ENCODE measurements at regions not wholly inside any gene's neighbourhood (a gene's known extent, or its start where the extent isn't known, plus 50 kb on each side); places are given as distances from the start of the nearest gene placed in this dataset.
"Not testable (repeated sequence)": the region's sequence is repeated elsewhere in the genome, so short reads cannot be mapped to it uniquely, and the experiment has no call there.

DNA sequence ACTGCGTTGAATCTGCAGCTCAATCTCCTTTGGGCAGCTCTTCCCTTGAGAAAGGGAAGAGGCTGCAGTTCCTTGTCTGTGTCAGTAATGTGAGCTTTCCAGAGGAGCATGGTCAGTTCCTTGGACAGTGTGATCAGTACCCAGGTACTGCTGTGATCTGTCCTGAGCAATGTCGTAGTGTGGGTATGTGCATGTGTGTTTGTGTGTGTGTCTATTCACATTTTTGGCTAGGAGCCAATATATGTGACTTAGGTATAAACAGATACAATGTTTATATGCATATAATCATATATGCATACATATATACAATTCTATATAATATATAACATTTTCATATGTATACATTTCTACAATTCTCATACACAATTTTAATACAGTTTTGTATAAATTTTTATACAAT lies 85.4 kb upstream of the OLIG3 start:
- TF ChIP-seq ESRRG (CRISPR knock-in tag; IDR thresholded peaks at IDR 0.05) (no peak), PPARA (CRISPR knock-in tag; IDR thresholded peaks at IDR 0.05; ENCODE audit: borderline replicate concordance) (no peak), CREB5 (CRISPR knock-in tag; IDR thresholded peaks at IDR 0.05; ENCODE audit: low read depth) (no peak), GLIS3 (CRISPR knock-in tag; IDR thresholded peaks at IDR 0.05) (no peak), OSR1 (CRISPR knock-in tag; IDR thresholded peaks at IDR 0.05) (no peak)
- TF ChIP-seq, protein P1, sequence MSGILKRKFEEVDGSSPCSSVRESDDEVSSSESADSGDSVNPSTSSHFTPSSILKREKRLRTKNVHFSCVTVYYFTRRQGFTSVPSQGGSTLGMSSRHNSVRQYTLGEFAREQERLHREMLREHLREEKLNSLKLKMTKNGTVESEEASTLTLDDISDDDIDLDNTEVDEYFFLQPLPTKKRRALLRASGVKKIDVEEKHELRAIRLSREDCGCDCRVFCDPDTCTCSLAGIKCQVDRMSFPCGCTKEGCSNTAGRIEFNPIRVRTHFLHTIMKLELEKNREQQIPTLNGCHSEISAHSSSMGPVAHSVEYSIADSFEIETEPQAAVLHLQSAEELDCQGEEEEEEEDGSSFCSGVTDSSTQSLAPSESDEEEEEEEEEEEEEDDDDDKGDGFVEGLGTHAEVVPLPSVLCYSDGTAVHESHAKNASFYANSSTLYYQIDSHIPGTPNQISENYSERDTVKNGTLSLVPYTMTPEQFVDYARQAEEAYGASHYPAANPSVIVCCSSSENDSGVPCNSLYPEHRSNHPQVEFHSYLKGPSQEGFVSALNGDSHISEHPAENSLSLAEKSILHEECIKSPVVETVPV (CRISPR knock-in tag; IDR thresholded peaks at IDR 0.05) = no peak
- ATAC-seq = no peak

- TF ChIP-seq TSHZ2 (CRISPR knock-in tag; IDR thresholded peaks at IDR 0.05) (no peak), ZNF565 (CRISPR knock-in tag; conservative IDR thresholded peaks at IDR 0.05; ENCODE audit: low read depth) (no peak), ZNF70 (CRISPR knock-in tag; IDR thresholded peaks at IDR 0.05) (no peak), CSDC2 (CRISPR knock-in tag; IDR thresholded peaks at IDR 0.05) (no peak), ZNF8 (CRISPR knock-in tag; IDR thresholded peaks at IDR 0.05) (no peak), BACH2 (CRISPR knock-in tag; IDR thresholded peaks at IDR 0.05; ENCODE audit: borderline replicate concordance) (no peak), GLIS3 (CRISPR knock-in tag; IDR thresholded peaks at IDR 0.05) (no peak), TCF4 (CRISPR knock-in tag; IDR thresholded peaks at IDR 0.05; ENCODE audit: borderline replicate concordance) (no peak), SNAI2 (CRISPR knock-in tag; IDR thresholded peaks at IDR 0.05) (no peak), ZFP3 (CRISPR knock-in tag; IDR thresholded peaks at IDR 0.05) (no peak), TOX (CRISPR knock-in tag; IDR thresholded peaks at IDR 0.05; ENCODE audit: borderline replicate concordance) (no peak), ARNTL (CRISPR knock-in tag; IDR thresholded peaks at IDR 0.05; ENCODE audit: borderline replicate concordance, low read depth) (no peak), CREB5 (CRISPR knock-in tag; IDR thresholded peaks at IDR 0.05; ENCODE audit: low read depth) (no peak), RARB (CRISPR knock-in tag; IDR thresholded peaks at IDR 0.05) (no peak), OSR1 (CRISPR knock-in tag; IDR thresholded peaks at IDR 0.05) (no peak), ZFP30 (CRISPR knock-in tag; IDR thresholded peaks at IDR 0.05) (no peak), PPARA (CRISPR knock-in tag; IDR thresholded peaks at IDR 0.05; ENCODE audit: borderline replicate concordance) (no peak), ZC3H10 (CRISPR knock-in tag; IDR thresholded peaks at IDR 0.05) (no peak)
- TF ChIP-seq, protein P2, sequence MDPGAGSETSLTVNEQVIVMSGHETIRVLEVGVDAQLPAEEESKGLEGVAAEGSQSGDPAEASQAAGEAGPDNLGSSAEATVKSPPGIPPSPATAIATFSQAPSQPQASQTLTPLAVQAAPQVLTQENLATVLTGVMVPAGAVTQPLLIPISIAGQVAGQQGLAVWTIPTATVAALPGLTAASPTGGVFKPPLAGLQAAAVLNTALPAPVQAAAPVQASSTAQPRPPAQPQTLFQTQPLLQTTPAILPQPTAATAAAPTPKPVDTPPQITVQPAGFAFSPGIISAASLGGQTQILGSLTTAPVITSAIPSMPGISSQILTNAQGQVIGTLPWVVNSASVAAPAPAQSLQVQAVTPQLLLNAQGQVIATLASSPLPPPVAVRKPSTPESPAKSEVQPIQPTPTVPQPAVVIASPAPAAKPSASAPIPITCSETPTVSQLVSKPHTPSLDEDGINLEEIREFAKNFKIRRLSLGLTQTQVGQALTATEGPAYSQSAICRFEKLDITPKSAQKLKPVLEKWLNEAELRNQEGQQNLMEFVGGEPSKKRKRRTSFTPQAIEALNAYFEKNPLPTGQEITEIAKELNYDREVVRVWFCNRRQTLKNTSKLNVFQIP (CRISPR knock-in tag; IDR thresholded peaks at IDR 0.05; ENCODE audit: borderline replicate concordance, low read depth) = no peak
- TF ChIP-seq, protein P1 (CRISPR knock-in tag; IDR thresholded peaks at IDR 0.05) = no peak
- ATAC-seq = no peak
These were observed 87.0 kb upstream of the OLIG3 start for GRCh38 chr6:137581019-137581707.

DNA sequence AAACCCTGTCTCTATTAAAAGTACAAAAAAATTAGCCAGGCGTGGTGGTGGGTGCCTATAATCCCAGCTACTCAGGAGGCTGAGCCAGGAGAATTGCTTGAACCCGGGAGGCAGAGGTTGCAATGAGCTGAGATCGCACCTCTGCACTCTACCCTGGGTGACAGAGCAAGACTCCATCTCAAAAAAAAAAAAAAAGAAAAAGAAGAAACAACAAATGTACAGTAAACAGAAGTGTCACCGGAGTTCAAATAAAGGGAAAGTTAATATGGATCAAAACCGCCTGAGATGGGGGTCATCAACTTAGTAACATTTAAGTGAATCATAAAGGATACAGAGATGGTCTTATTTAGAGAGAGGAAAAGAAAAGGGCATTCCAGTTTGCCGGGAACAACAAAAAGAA lies 89.3 kb upstream of the OLIG3 start:
- ATAC-seq = not testable (repeated sequence)
